T-helper 2 cell treated with Interferon-gamma antibody and Interleukin-4, amounts not matched to agents 100 ng/mL and 5 ng/mL, for 36 hours (primary cell): ENCODE measurements at regions not wholly inside any gene's neighbourhood (a gene's known extent, or its start where the extent isn't known, plus 50 kb on each side); places are given as distances from the start of the nearest gene placed in this dataset.

Experiments
- intact Hi-C: fragments of 100-400 bp; cut with micrococcal nuclease; formaldehyde crosslinking; loops from one replicate; pipeline ENCODE4 v1.15.1; 2023

- intact Hi-C loops: no loop called here
These were observed 187.8 kb downstream of the MIAT start for GRCh38 chr22:26845021-26845743.

- intact Hi-C loops: no loop called here
These were observed 188.7 kb downstream of the MIAT start for GRCh38 chr22:26846076-26846475.

- intact Hi-C loops: no loop called here
These were observed 189.3 kb downstream of the MIAT start for GRCh38 chr22:26846645-26847044.

- intact Hi-C loops: no loop called here
These were observed 189.7 kb downstream of the MIAT start for GRCh38 chr22:26847046-26847445.

- intact Hi-C loops: no loop called here
These were observed 190.4 kb downstream of the MIAT start for GRCh38 chr22:26847816-26848215.

- intact Hi-C loops: no loop called here
These were observed 191.0 kb downstream of the MIAT start for GRCh38 chr22:26848244-26848920.

GRCh38 chr22:26849575-26849974, 192.2 kb downstream of the MIAT start:
- intact Hi-C loops: no loop called here

GRCh38 chr22:26851125-26851524, 193.7 kb downstream of the MIAT start:
- intact Hi-C loops: no loop called here

GRCh38 chr22:26852176-26852575, 194.8 kb downstream of the MIAT start:
- intact Hi-C loops: no loop called here

GRCh38 chr22:26853071-26853470, 195.7 kb downstream of the MIAT start:
- intact Hi-C loops: no loop called here

- intact Hi-C loops: no loop called here
These were observed 196.1 kb downstream of the MIAT start for GRCh38 chr22:26853495-26853894.

- intact Hi-C loops: no loop called here
These were observed 199.8 kb downstream of the MIAT start for GRCh38 chr22:26857169-26857568.

- intact Hi-C loops: no loop called here
These were observed 202.9 kb downstream of the MIAT start for GRCh38 chr22:26860301-26860700.

GRCh38 chr22:26865021-26865420, 207.6 kb downstream of the MIAT start:
- intact Hi-C loops: no loop called here

GRCh38 chr22:26883393-26883792, 226.0 kb downstream of the MIAT start:
- intact Hi-C loops: no loop called here

- intact Hi-C loops: no loop called here
These were observed 227.5 kb downstream of the MIAT start for GRCh38 chr22:26884921-26885320.

- intact Hi-C loops: no loop called here
These were observed 228.3 kb downstream of the MIAT start for GRCh38 chr22:26885441-26886261.

- intact Hi-C loops: no loop called here
These were observed 230.1 kb downstream of the MIAT start for GRCh38 chr22:26887456-26887855.

- intact Hi-C loops: no loop called here
These were observed 230.5 kb downstream of the MIAT start for GRCh38 chr22:26887916-26888315.

GRCh38 chr22:26888887-26889286, 231.5 kb downstream of the MIAT start:
- intact Hi-C loops: no loop called here

- intact Hi-C loops: no loop called here
These were observed 232.4 kb downstream of the MIAT start for GRCh38 chr22:26889802-26890201.

- intact Hi-C loops: no loop called here
These were observed 233.5 kb downstream of the MIAT start for GRCh38 chr22:26890870-26891269.
